Peyer's patch (tissue), 4 donors: ENCODE measurements at regions not wholly inside any gene's neighbourhood (a gene's known extent, or its start where the extent isn't known, plus 50 kb on each side); places are given as distances from the start of the nearest gene placed in this dataset.

Experiments
- CTCF ChIP-seq, 6 experiments: fragments of 450-650 bp in 4 of 6; fragments of 200-600 bp in 2 of 6; sonication (generic) in 1 of 6; IDR thresholded peaks; one replicate each; pipeline ENCODE4 v1.5.1; 2017 to 2019; ENCODE audit warnings: antibody characterized with exemption in 6 of 6, mild to moderate bottlenecking in 3 of 6, moderate library complexity in 1 of 6
- POLR2A ChIP-seq, 2 donors: fragments of 450-650 bp; IDR thresholded peaks; one replicate each; pipeline ENCODE4 v1.5.1; 2017; ENCODE audit warnings: antibody characterized with exemption in 2 of 2, mild to moderate bottlenecking in 2 of 2, moderate library complexity in 2 of 2

DNA sequence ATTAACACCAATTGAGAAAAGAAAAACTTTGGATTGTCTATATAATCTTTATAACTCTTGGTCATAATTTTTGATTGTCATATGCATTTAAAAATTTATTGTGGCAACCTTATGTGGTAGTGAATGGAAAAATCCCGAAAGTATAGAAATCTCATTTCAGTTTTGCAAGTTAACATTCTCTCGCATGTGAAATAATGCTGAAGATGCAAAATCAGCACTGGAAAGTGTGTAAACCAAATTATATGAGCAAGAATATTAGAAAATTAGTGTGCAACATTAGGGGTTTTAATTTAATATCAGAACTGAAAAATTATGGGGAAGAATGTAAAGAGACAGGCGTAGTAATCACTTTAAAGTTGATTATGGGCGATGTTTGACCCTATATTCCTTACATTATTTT lies 1472.8 kb downstream of the PCDH7 start:
- TF ChIP-seq CTCF (IDR thresholded peaks at IDR 0.05) = no peak
- TF ChIP-seq POLR2A (IDR thresholded peaks at IDR 0.05) = no peak
